Neutrophil (primary cell): ENCODE measurements at regions not wholly inside any gene's neighbourhood (a gene's known extent, or its start where the extent isn't known, plus 50 kb on each side); places are given as distances from the start of the nearest gene placed in this dataset.

Experiments
- H3K27ac ChIP-seq: fragments of 200-600 bp; sonication (generic); 2 replicates; pipeline ENCODE4 v1.5.1; 2016; ENCODE audit warnings: mild to moderate bottlenecking, moderate library complexity
- H3K27me3 ChIP-seq: fragments of 200-600 bp; sonication (generic); 2 replicates; pipeline ENCODE4 v1.6.0; 2016; ENCODE audit warnings: mild to moderate bottlenecking
- H3K36me3 ChIP-seq: fragments of 200-600 bp; sonication (generic); 2 replicates; pipeline ENCODE4 v1.5.1; 2017
- H3K4me1 ChIP-seq, 2 experiments: fragments of 200-600 bp in 1 of 2; sonication (generic) in 1 of 2; 1 replicate in 1 of 2; 2 replicates in 1 of 2; pipeline versions ENCODE4 v1.5.1 to v1.6.1; 2013 to 2016; ENCODE audit warnings: low read depth in 1 of 2, low read length in 1 of 2, mild to moderate bottlenecking in 1 of 2, moderate library complexity in 1 of 2; ENCODE audit not compliant: control insufficient read depth in 1 of 2, insufficient read depth in 1 of 2
- H3K4me3 ChIP-seq, 2 experiments: fragments of 200-600 bp in 1 of 2; sonication (generic) in 1 of 2; 1 replicate in 1 of 2; 2 replicates in 1 of 2; pipeline ENCODE4 v1.5.1; 2013 to 2016; ENCODE audit warnings: low read depth in 1 of 2, low read length in 1 of 2, mild to moderate bottlenecking in 1 of 2, moderate library complexity in 1 of 2
- H3K9me3 ChIP-seq: fragments of 200-600 bp; sonication (generic); 2 replicates; pipeline ENCODE4 v1.5.1; 2016
- TF ChIP-seq, protein P1 (sequence below): fragments of 200-600 bp; sonication (generic); IDR thresholded peaks from 2 replicates; pipeline ENCODE4 v1.5.1; 2016; ENCODE audit warnings: antibody characterized with exemption

- Histone ChIP-seq H3K4me3 (no peak overlapping the region), H3K9me3 (no peaks in the 10 kb centered on the region), H3K36me3 (no peaks in the 10 kb centered on the region), H3K4me1 (no peaks in the 10 kb centered on the region), H3K27me3 (no peaks in the 10 kb centered on the region), H3K27ac (no peak overlapping the region)
- TF ChIP-seq, protein P1, sequence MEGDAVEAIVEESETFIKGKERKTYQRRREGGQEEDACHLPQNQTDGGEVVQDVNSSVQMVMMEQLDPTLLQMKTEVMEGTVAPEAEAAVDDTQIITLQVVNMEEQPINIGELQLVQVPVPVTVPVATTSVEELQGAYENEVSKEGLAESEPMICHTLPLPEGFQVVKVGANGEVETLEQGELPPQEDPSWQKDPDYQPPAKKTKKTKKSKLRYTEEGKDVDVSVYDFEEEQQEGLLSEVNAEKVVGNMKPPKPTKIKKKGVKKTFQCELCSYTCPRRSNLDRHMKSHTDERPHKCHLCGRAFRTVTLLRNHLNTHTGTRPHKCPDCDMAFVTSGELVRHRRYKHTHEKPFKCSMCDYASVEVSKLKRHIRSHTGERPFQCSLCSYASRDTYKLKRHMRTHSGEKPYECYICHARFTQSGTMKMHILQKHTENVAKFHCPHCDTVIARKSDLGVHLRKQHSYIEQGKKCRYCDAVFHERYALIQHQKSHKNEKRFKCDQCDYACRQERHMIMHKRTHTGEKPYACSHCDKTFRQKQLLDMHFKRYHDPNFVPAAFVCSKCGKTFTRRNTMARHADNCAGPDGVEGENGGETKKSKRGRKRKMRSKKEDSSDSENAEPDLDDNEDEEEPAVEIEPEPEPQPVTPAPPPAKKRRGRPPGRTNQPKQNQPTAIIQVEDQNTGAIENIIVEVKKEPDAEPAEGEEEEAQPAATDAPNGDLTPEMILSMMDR: no peak
Measured at GRCh38 chr9:80789831-80790230, 899.5 kb downstream of the TLE1 start.

GRCh38 chr9:80787636-80788035 lies 901.7 kb downstream of the TLE1 start:
- Histone ChIP-seq H3K9me3 (no peaks in the 10 kb centered on the region), H3K27ac (no peak overlapping the region), H3K4me1 (no peaks in the 10 kb centered on the region), H3K4me3 (no peak overlapping the region), H3K36me3 (no peaks in the 10 kb centered on the region), H3K27me3 (no peaks in the 10 kb centered on the region)
- TF ChIP-seq, protein P1: no peak

DNA sequence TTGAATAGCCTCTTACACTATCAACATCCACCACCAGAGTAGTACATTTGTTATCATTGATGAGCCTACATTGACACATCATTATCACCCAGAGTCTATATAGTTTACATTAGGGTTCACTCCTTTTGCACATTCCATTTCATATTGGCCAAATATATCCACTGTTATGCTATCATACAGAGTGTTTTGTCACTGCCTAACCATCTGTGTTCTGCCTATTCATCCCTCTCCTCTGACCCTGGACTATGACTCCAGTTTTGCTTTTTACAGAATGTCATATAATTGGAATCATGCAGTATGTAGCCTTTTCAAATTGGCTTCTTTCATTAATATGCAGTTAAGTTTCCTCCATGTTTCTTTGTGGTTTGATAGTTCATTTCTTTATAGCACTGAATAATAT lies 904.7 kb downstream of the TLE1 start:
- no peaks in the 10 kb centered on the region for H3K36me3 ChIP-seq
- H3K4me1 ChIP-seq: no peaks in the 10 kb centered on the region
- H3K4me3 ChIP-seq: no peak overlapping the region
- no peaks in the 10 kb centered on the region for H3K27me3 ChIP-seq
- no peak overlapping the region for H3K27ac ChIP-seq
- TF ChIP-seq, protein P1: no peak
- no peaks in the 10 kb centered on the region for H3K9me3 ChIP-seq

DNA sequence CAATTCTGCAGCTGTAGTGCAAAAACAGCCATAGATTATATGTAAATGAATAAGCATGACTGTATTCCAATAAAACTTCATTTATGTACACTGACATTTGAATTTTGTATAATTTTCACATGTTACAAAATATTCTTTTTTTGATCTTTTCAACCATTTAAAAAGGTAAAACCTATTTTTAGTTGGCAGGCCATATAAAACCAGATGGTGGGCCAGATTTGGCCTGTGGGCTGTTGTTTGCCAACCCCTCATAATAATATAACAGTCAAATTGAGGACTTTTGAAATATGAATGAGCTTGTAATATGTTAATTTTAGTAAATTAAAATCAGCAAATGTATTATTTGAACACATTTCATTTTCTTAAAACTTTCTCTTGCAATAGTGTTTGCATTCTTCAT lies 913.4 kb downstream of the TLE1 start:
- Histone ChIP-seq H3K36me3 (no peaks in the 10 kb centered on the region), H3K9me3 (no peaks in the 10 kb centered on the region), H3K27ac (no peak overlapping the region), H3K4me1 (no peaks in the 10 kb centered on the region), H3K4me3 (no peak overlapping the region), H3K27me3 (no peaks in the 10 kb centered on the region)
- TF ChIP-seq, protein P1: no peak

DNA sequence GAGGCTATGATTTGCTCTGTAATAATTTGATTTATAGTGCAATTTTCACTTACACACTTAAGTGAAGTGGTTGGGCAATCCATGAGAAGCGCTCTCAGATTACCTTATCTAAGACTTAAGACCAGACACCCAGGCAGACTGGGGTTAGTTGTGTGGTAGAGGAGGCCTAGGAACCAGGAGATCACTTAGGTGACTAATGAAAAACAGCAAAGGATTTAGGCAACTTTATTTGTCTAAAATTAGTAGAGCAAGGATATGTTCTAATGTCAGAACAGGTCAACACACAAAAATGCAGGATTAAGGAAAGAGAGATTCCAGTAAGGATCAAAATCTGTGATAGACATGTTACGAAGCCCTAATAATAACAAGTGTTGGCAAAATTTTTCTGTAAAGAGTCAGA lies 913.8 kb downstream of the TLE1 start:
- TF ChIP-seq, protein P1: no peak
- Histone ChIP-seq H3K36me3 (no peaks in the 10 kb centered on the region), H3K27me3 (no peaks in the 10 kb centered on the region), H3K4me3 (no peak overlapping the region), H3K4me1 (no peaks in the 10 kb centered on the region), H3K9me3 (no peaks in the 10 kb centered on the region), H3K27ac (no peak overlapping the region)
